Neural progenitor cell (in vitro differentiated cells): ENCODE measurements at regions not wholly inside any gene's neighbourhood (a gene's known extent, or its start where the extent isn't known, plus 50 kb on each side); places are given as distances from the start of the nearest gene placed in this dataset.

Experiments
- CTCF ChIP-seq: fragments of 200-600 bp; sonication (generic); IDR thresholded peaks from 2 replicates; pipeline ENCODE4 v1.5.1; 2017; ENCODE audit warnings: antibody characterized with exemption, mild to moderate bottlenecking
- EZH2 ChIP-seq: fragments of 200-600 bp; sonication (generic); IDR thresholded peaks from 2 replicates; pipeline ENCODE4 v1.6.1; 2017; ENCODE audit warnings: antibody characterized with exemption, mild to moderate bottlenecking, moderate library complexity

DNA sequence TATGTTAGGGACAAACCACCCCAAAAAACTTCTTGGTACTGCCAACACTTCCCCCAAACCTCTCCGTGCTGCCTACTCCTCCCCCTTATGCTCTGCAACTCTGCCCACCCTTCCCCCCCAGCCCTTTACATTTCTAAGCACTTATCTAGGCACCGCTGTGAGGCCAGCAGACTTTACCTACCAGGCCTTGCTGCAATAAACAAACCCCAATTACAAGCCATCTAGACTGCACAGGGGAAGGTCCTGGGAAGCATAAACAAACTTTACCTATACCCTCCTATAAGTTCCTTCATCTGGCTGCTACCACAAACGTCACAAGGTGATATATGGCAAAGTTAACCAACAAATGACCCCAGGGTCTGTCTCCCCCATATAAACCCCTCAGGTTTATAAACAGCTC lies 259.4 kb upstream of the GULP1 start:
- TF ChIP-seq CTCF = no peak
- no peak for TF ChIP-seq EZH2
